HepG2 (cell line): ENCODE measurements at regions not wholly inside any gene's neighbourhood (a gene's known extent, or its start where the extent isn't known, plus 50 kb on each side); places are given as distances from the start of the nearest gene placed in this dataset.

ENCODE experiments used
- ATAC-seq: fragments of 200-7000 bp; cut with Tn5 transposase; 3 replicates; pipeline ENCODE4 v1.9.1; 2020; ENCODE audit warnings: mild to moderate bottlenecking, moderate library complexity
- BruUV-seq: library from RNA; stranded (reverse); fragments of 400-500 nt; replicated peaks from 2 replicates; lab custom pipeline; 2021; lab: Mats Ljungman, UMichigan
- CTCF ChIA-PET: fragments of 300-600 bp; formaldehyde crosslinking; extraction: SDS; loops from one replicate; lab custom pipeline; 2021; ENCODE audit warnings: low total read pairs, inconsistent platforms, low intra/inter-chr PET ratio; lab: Yijun Ruan, JAX
- POLR2A ChIA-PET: fragments of 350-600 bp; sonication (Branson Sonifier 250); formaldehyde crosslinking; loops from one replicate; lab custom pipeline; 2020; ENCODE audit warnings: antibody characterized with exemption, inconsistent platforms; lab: Yijun Ruan, JAX
- DNase-seq: peaks from one replicate; pipeline ENCODE4 v3.0.0-alpha.2; 2015; ENCODE audit warnings: low spot score
- FAIRE-seq: peaks from 3 replicates; lab custom pipeline; 2011; peaks lifted over from hg19 to GRCh38; lab: Jason Lieb, UNC
- H2AFZ ChIP-seq: one replicate; pipeline ENCODE4 v1.6.1; 2011; ENCODE audit warnings: low read length, inconsistent platforms
- H3K27ac ChIP-seq: fragments of 300-600 bp; 3 replicates; pipeline ENCODE4 v1.8.0; 2011; ENCODE audit warnings: mixed run types, mild to moderate bottlenecking, mixed read lengths, low read length, inconsistent platforms; ENCODE audit not compliant: insufficient read depth; ENCODE audit errors: extremely low read length
- H3K27me3 ChIP-seq, 2 experiments: fragments of 200-600 bp in 1 of 2; 2 replicates in 1 of 2; 3 replicates in 1 of 2; pipeline versions ENCODE4 v1.6.0 to v1.8.0; 2011; ENCODE audit warnings: low read length in 2 of 2, mild to moderate bottlenecking in 2 of 2, moderate library complexity in 2 of 2, inconsistent platforms in 1 of 2; ENCODE audit not compliant: insufficient read depth in 2 of 2, control insufficient read depth in 1 of 2
- H3K36me3 ChIP-seq, 2 experiments: fragments of 200-600 bp in 1 of 2; replicated peaks in 1 of 2; 2 replicates in 1 of 2; 3 replicates in 1 of 2; pipeline versions ENCODE4 v1.5.1 to v1.8.0; 2011; ENCODE audit warnings: low read length in 2 of 2, inconsistent platforms in 1 of 2; ENCODE audit not compliant: insufficient read depth in 2 of 2, control insufficient read depth in 1 of 2
- H3K4me1 ChIP-seq: 2 replicates; pipeline ENCODE4 v1.5.1; 2012; ENCODE audit warnings: low read length, inconsistent platforms; ENCODE audit not compliant: insufficient read depth
- H3K4me2 ChIP-seq: 2 replicates; pipeline ENCODE4 v1.6.0; 2011; ENCODE audit warnings: low read depth, low read length, inconsistent platforms
- H3K4me3 ChIP-seq, 3 experiments: fragments of 200-600 bp in 1 of 3; sonication (generic), shearing (Covaris generic) in 1 of 3; replicated peaks in 1 of 3; 2 replicates each; pipeline ENCODE4 v1.5.1; 2011 to 2016; ENCODE audit warnings: low read length in 3 of 3, inconsistent platforms in 2 of 3, low read depth in 2 of 3, mild to moderate bottlenecking in 2 of 3, control low read depth in 1 of 3, mixed read lengths in 1 of 3; ENCODE audit not compliant: insufficient read depth in 1 of 3
- H3K79me2 ChIP-seq: one replicate; pipeline ENCODE4 v1.6.1; 2011; ENCODE audit warnings: low read length, inconsistent platforms; ENCODE audit not compliant: insufficient read depth
- H3K9ac ChIP-seq: 2 replicates; pipeline ENCODE4 v1.6.0; 2011; ENCODE audit warnings: mild to moderate bottlenecking, low read depth, low read length, inconsistent platforms; ENCODE audit not compliant: insufficient read depth
- H3K9me3 ChIP-seq: 2 replicates; pipeline ENCODE4 v1.5.1; 2012; ENCODE audit warnings: mild to moderate bottlenecking, low read length
- H4K20me1 ChIP-seq: 2 replicates; pipeline ENCODE4 v1.6.0; 2011; ENCODE audit warnings: inconsistent platforms, mild to moderate bottlenecking, low read length, moderate library complexity; ENCODE audit not compliant: insufficient read depth
- ATAD3A ChIP-seq: sonication (generic); formaldehyde crosslinking; IDR thresholded peaks from 2 replicates; pipeline ENCODE4 v1.4.0; 2020; ENCODE audit warnings: missing genetic modification reagents
- HNF4G ChIP-seq, 2 experiments: sonication (generic) in 1 of 2; formaldehyde crosslinking in 1 of 2; IDR thresholded peaks; 2 replicates each; pipeline versions ENCODE4 v1.4.0 to v1.6.1; 2011 to 2020; ENCODE audit warnings: borderline replicate concordance in 2 of 2, low read depth in 2 of 2, mild to moderate bottlenecking in 2 of 2, low read length in 1 of 2, missing genetic modification reagents in 1 of 2, moderate library complexity in 1 of 2
- MAF1 ChIP-seq: sonication (generic); formaldehyde crosslinking; IDR thresholded peaks from 2 replicates; pipeline ENCODE4 v1.5.0; 2020; ENCODE audit warnings: missing genetic modification reagents, borderline replicate concordance
- MIXL1 ChIP-seq: IDR thresholded peaks from 2 replicates; pipeline ENCODE4 v1.6.1; 2016
- SOX13 ChIP-seq, 3 experiments: fragments of 450-650 bp in 1 of 3; sonication (generic) in 1 of 3; formaldehyde crosslinking in 1 of 3; IDR thresholded peaks in 2 of 3; conservative IDR thresholded peaks in 1 of 3; 2 replicates each; pipeline versions ENCODE4 v1.5.0 to v1.6.1; 2016 to 2020; ENCODE audit warnings: antibody characterized with exemption in 1 of 3, mild to moderate bottlenecking in 1 of 3, missing compliant biosample characterization in 1 of 3, missing genetic modification reagents in 1 of 3, moderate library complexity in 1 of 3
- TCF7 ChIP-seq: sonication (generic); IDR thresholded peaks from 2 replicates; pipeline ENCODE4 v1.6.1; 2016; ENCODE audit warnings: antibody characterized with exemption, low read depth
- TEAD3 ChIP-seq: optimal IDR thresholded peaks from 2 replicates; pipeline ENCODE3; 2016; ENCODE audit warnings: borderline replicate concordance
- YY1 ChIP-seq: IDR thresholded peaks from 2 replicates; pipeline ENCODE4 v1.6.1; 2011; ENCODE audit warnings: low read length, low read depth, moderate library complexity, mild to moderate bottlenecking; ENCODE audit not compliant: insufficient read depth, insufficient replicate concordance
- ZNF234 ChIP-seq: sonication (generic); formaldehyde crosslinking; conservative IDR thresholded peaks from 2 replicates; pipeline ENCODE4 v1.5.1; 2020; ENCODE audit warnings: mild to moderate bottlenecking, missing genetic modification reagents
- ZNF253 ChIP-seq: sonication (generic); formaldehyde crosslinking; IDR thresholded peaks from 2 replicates; pipeline ENCODE4 v1.8.0; 2022; ENCODE audit warnings: mild to moderate bottlenecking, missing genetic modification reagents, borderline replicate concordance
- ZNF44 ChIP-seq: sonication (generic); formaldehyde crosslinking; IDR thresholded peaks from 2 replicates; pipeline ENCODE4 v1.5.1; 2020; ENCODE audit warnings: mild to moderate bottlenecking, missing genetic modification reagents
- WGBS: methylation state at CpG from one replicate; pipeline ENCODE4 v1.1.6; 2017; ENCODE audit warnings: low lambda C conversion rate; 5-methylcytosine and 5-hydroxymethylcytosine counted together
- in situ Hi-C: cut with HindIII; loops from 2 replicates; pipeline ENCODE4 v1.10.0; 2017; ENCODE audit warnings: low pct_unique_long_range_greater_than_20kb; ENCODE audit not compliant: extremely low pct_ligation_motif_present
- intact Hi-C: fragments of 100-400 bp; cut with micrococcal nuclease; formaldehyde crosslinking; loops from one replicate; pipeline ENCODE4 v1.10.0; 2022; ENCODE audit not compliant: unreplicated experiment
- TF ChIP-seq, protein P1 (sequence below): sonication (generic); formaldehyde crosslinking; IDR thresholded peaks from 2 replicates; pipeline ENCODE4 v1.4.0; 2020; ENCODE audit warnings: missing genetic modification reagents
- TF ChIP-seq, protein P2 (sequence below): sonication (generic); formaldehyde crosslinking; IDR thresholded peaks from 2 replicates; pipeline ENCODE4 v1.4.0; 2020; ENCODE audit warnings: missing genetic modification reagents, mild to moderate bottlenecking, borderline replicate concordance
- TF ChIP-seq, protein P3 (sequence below), 2 experiments: sonication (generic) in 1 of 2; formaldehyde crosslinking in 1 of 2; IDR thresholded peaks; 2 replicates each; pipeline versions ENCODE4 v1.5.1 to v1.6.1; 2011 to 2020; ENCODE audit warnings: borderline replicate concordance in 1 of 2, low read depth in 1 of 2, low read length in 1 of 2, mild to moderate bottlenecking in 1 of 2, missing genetic modification reagents in 1 of 2, moderate library complexity in 1 of 2
- TF ChIP-seq, protein P4 (sequence below): sonication (generic); formaldehyde crosslinking; IDR thresholded peaks from 2 replicates; pipeline ENCODE4 v1.4.0; 2020; ENCODE audit warnings: missing genetic modification reagents

DNA sequence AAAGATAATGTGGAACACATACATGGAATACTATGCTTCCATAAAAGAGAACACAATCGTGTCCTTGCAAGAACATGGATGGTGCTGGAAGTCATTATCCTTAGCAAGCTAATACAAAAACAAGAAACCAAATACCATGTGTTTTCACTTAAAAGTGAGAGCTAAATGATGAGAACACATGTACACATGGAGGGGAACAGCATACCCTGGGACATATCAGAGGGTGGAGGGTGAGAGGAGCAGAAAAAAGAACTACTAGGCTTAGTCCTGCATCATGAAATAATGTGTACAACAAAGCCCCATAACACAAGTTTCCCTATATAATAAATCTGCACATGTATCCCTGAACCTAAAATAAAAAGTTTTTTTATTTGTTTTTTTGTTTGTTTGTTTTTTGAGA is 855.5 kb upstream of the NUDT12 start:
- CTCF ChIA-PET = no interaction called here
- H3K4me3 ChIP-seq = no peak overlapping the region
- H2AFZ ChIP-seq = no peak overlapping the region
- ATAC-seq (no peak), FAIRE-seq (no peak), DNase-seq (no peak)
- H3K9me3 ChIP-seq = no peaks in the 10 kb centered on the region
- H4K20me1 ChIP-seq = no peaks in the 10 kb centered on the region
- no peaks in the 10 kb centered on the region for H3K36me3 ChIP-seq
- no peaks in the 10 kb centered on the region for H3K79me2 ChIP-seq
- TF ChIP-seq HNF4G (IDR thresholded peaks at IDR 0.05; ENCODE audit: borderline replicate concordance, low read depth, low read length) (no peak), HNF4G (CRISPR knock-in tag; IDR thresholded peaks at IDR 0.05; ENCODE audit: borderline replicate concordance, low read depth) (no peak), YY1 (no peak), SOX13 (IDR thresholded peaks at IDR 0.05) (no peak), SOX13 (CRISPR knock-in tag; conservative IDR thresholded peaks at IDR 0.05 in 1 of 2, IDR thresholded peaks at IDR 0.05 in 1 of 2) (no peak), MIXL1 (CRISPR knock-in tag) (no peak), ZNF234 (CRISPR knock-in tag) (no peak), ZNF253 (no peak), TEAD3 (CRISPR knock-in tag) (no peak), ATAD3A (CRISPR knock-in tag) (no peak), MAF1 (CRISPR knock-in tag) (no peak), ZNF44 (CRISPR knock-in tag) (no peak), TCF7 (no peak)
- TF ChIP-seq, protein P1, sequence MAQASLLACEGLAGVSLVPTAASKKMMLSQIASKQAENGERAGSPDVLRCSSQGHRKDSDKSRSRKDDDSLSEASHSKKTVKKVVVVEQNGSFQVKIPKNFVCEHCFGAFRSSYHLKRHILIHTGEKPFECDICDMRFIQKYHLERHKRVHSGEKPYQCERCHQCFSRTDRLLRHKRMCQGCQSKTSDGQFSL = no peak
- TF ChIP-seq, protein P2, sequence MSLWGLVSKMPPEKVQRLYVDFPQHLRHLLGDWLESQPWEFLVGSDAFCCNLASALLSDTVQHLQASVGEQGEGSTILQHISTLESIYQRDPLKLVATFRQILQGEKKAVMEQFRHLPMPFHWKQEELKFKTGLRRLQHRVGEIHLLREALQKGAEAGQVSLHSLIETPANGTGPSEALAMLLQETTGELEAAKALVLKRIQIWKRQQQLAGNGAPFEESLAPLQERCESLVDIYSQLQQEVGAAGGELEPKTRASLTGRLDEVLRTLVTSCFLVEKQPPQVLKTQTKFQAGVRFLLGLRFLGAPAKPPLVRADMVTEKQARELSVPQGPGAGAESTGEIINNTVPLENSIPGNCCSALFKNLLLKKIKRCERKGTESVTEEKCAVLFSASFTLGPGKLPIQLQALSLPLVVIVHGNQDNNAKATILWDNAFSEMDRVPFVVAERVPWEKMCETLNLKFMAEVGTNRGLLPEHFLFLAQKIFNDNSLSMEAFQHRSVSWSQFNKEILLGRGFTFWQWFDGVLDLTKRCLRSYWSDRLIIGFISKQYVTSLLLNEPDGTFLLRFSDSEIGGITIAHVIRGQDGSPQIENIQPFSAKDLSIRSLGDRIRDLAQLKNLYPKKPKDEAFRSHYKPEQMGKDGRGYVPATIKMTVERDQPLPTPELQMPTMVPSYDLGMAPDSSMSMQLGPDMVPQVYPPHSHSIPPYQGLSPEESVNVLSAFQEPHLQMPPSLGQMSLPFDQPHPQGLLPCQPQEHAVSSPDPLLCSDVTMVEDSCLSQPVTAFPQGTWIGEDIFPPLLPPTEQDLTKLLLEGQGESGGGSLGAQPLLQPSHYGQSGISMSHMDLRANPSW (CRISPR knock-in tag) = no peak
- TF ChIP-seq, protein P3, sequence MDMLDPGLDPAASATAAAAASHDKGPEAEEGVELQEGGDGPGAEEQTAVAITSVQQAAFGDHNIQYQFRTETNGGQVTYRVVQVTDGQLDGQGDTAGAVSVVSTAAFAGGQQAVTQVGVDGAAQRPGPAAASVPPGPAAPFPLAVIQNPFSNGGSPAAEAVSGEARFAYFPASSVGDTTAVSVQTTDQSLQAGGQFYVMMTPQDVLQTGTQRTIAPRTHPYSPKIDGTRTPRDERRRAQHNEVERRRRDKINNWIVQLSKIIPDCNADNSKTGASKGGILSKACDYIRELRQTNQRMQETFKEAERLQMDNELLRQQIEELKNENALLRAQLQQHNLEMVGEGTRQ (IDR thresholded peaks at IDR 0.05; ENCODE audit: low read depth, low read length) = no peak
- TF ChIP-seq, protein P3 (CRISPR knock-in tag; IDR thresholded peaks at IDR 0.05; ENCODE audit: borderline replicate concordance) = no peak
- TF ChIP-seq, protein P4, sequence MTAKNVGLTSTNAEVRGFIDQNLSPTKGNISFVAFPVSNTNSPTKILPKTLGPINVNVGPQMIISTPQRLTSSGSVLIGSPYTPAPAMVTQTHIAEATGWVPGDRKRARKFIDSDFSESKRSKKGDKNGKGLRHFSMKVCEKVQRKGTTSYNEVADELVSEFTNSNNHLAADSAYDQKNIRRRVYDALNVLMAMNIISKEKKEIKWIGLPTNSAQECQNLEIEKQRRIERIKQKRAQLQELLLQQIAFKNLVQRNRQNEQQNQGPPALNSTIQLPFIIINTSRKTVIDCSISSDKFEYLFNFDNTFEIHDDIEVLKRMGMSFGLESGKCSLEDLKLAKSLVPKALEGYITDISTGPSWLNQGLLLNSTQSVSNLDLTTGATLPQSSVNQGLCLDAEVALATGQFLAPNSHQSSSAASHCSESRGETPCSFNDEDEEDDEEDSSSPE (CRISPR knock-in tag) = no peak
- H3K4me2 ChIP-seq = no peak overlapping the region
- no TSS peak for BruUV-seq
- H3K27me3 ChIP-seq = no peaks in the 10 kb centered on the region
- H3K27ac ChIP-seq = no peak overlapping the region
- no peak overlapping the region for H3K9ac ChIP-seq
- intact Hi-C loops = no loop called here
- POLR2A ChIA-PET = no interaction called here
- no peaks in the 10 kb centered on the region for H3K4me1 ChIP-seq
- WGBS = 4% methylated on average over 1 of the region's 1 CpG
- in situ Hi-C loops = no loop called here
